Right lobe of liver (tissue), 4 donors: ENCODE measurements at regions not wholly inside any gene's neighbourhood (a gene's known extent, or its start where the extent isn't known, plus 50 kb on each side); places are given as distances from the start of the nearest gene placed in this dataset.

ENCODE experiments used
- CTCF ChIP-seq, 4 donors: fragments of 200-600 bp in 3 of 4; fragments of 450-650 bp in 1 of 4; IDR thresholded peaks; one replicate each; pipeline versions ENCODE4 v1.5.1 to v1.8.0; 2016 to 2022; ENCODE audit warnings: antibody characterized with exemption in 4 of 4, mild to moderate bottlenecking in 2 of 4
- POLR2A ChIP-seq: fragments of 450-650 bp; IDR thresholded peaks from one replicate; pipeline ENCODE4 v1.6.1; 2017; ENCODE audit warnings: antibody characterized with exemption, mild to moderate bottlenecking
- donor health status: DM: no; HTN: no; CAD: no.
- donor health status: DM: no; HTN: no; CAD: no.
- donor health status: DM: no; HTN: yes; CAD: no.

- TF ChIP-seq CTCF (IDR thresholded peaks at IDR 0.05) (no peak), POLR2A (no peak)
Measured at GRCh38 chr10:121131014-121131413, 279.9 kb downstream of the WDR11 start.
